ENCODE measurements at regions not wholly inside any gene's neighbourhood (a gene's known extent, or its start where the extent isn't known, plus 50 kb on each side); places are given as distances from the start of the nearest gene placed in this dataset.
A peak's percentile ranks its signal among the peaks of the same experiment; 100 is the strongest.

DNA sequence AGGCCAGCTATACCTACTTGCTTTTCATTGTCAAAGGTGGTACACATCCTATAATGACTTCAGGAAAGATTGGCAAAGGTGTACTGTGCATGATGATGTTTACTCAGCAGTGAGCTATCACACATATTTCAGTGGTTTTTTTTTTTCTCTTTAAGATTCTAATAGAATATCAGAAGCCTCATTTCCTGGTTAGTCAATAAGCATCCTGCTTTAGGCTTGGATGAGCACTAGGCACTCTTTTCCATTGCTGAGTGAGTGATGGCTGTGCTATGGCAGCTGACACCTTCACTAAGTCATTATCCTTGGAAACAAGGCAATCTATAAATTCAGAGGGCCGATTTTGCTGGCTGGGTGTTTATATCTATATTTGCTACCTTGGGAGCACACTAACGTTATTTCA is 161.1 kb upstream of the RASSF8 start:
- Histone ChIP-seq H3K4me3 (replicated peaks in 1 of 4; ENCODE audit: control extremely low read depth in 1 of 4, insufficient read depth in 1 of 4, low read depth in 3 of 4, low read length in 4 of 4) (no peak overlapping the region), H3K4me2 (ENCODE audit: extremely low read depth, insufficient read depth, low read length) (no peak overlapping the region), H3K9ac (ENCODE audit: insufficient read depth, low read length) (no peak overlapping the region), H3K27ac (ENCODE audit: insufficient read depth, low read length) (no peak overlapping the region), H3K4me1 (ENCODE audit: control insufficient read depth, extremely low read depth, insufficient read depth, low read length) (no peaks in the 10 kb centered on the region), H4K20me1 (ENCODE audit: control insufficient read depth, extremely low read depth, insufficient read depth, low read length) (no peaks in the 10 kb centered on the region), H3K36me3 (ENCODE audit: control insufficient read depth, insufficient read depth, low read length) (no peaks in the 10 kb centered on the region), H2AFZ (ENCODE audit: low read length) (no peak overlapping the region), H3K9me3 (ENCODE audit: control insufficient read depth, insufficient read depth, low read depth, low read length) (no peaks in the 10 kb centered on the region), H3K27me3 (ENCODE audit: control insufficient read depth, insufficient read depth, low read length) (no peaks in the 10 kb centered on the region), H3K79me2 (ENCODE audit: control insufficient read depth, insufficient read depth, low read length) (no peaks in the 10 kb centered on the region)
- DNase-seq (ENCODE audit: low read depth in 2 of 2), result no peak
- TF ChIP-seq, protein P1, sequence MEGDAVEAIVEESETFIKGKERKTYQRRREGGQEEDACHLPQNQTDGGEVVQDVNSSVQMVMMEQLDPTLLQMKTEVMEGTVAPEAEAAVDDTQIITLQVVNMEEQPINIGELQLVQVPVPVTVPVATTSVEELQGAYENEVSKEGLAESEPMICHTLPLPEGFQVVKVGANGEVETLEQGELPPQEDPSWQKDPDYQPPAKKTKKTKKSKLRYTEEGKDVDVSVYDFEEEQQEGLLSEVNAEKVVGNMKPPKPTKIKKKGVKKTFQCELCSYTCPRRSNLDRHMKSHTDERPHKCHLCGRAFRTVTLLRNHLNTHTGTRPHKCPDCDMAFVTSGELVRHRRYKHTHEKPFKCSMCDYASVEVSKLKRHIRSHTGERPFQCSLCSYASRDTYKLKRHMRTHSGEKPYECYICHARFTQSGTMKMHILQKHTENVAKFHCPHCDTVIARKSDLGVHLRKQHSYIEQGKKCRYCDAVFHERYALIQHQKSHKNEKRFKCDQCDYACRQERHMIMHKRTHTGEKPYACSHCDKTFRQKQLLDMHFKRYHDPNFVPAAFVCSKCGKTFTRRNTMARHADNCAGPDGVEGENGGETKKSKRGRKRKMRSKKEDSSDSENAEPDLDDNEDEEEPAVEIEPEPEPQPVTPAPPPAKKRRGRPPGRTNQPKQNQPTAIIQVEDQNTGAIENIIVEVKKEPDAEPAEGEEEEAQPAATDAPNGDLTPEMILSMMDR (conservative IDR thresholded peaks at IDR 0.05 in 1 of 2, IDR thresholded peaks at IDR 0.05 in 1 of 2; ENCODE audit: low read depth in 1 of 2, low read length in 2 of 2), result no peak
- TF ChIP-seq EZH2 (IDR thresholded peaks at IDR 0.05; ENCODE audit: low read length, missing control alignments), result no peak

DNA sequence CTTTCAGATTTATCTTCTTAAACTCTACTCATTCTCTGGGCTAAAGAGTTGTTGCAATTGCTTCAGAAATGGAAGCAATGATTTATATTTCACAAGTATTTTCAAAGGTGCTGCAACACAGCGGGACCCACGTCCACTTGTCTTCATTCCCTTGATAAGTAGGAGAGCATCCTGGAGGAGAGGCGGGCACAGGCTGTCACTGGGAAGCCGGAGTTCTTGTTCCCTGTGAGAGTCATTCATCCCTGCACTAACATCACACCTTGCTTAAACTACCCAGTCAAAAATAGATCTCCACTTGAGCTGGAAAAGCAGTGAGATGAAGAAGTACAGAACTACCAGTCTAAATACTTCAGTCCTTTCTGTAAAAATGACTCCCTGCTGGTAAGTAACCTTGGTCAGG is 160.5 kb upstream of the RASSF8 start:
- Histone ChIP-seq H3K9me3 (ENCODE audit: control insufficient read depth, insufficient read depth, low read depth, low read length) (no peaks in the 10 kb centered on the region), H3K27ac (ENCODE audit: insufficient read depth, low read length) (no peak overlapping the region), H4K20me1 (ENCODE audit: control insufficient read depth, extremely low read depth, insufficient read depth, low read length) (no peaks in the 10 kb centered on the region), H3K79me2 (ENCODE audit: control insufficient read depth, insufficient read depth, low read length) (no peaks in the 10 kb centered on the region), H3K4me2 (ENCODE audit: extremely low read depth, insufficient read depth, low read length) (no peak overlapping the region), H3K4me1 (ENCODE audit: control insufficient read depth, extremely low read depth, insufficient read depth, low read length) (no peaks in the 10 kb centered on the region), H3K27me3 (ENCODE audit: control insufficient read depth, insufficient read depth, low read length) (no peaks in the 10 kb centered on the region), H2AFZ (ENCODE audit: low read length) (no peak overlapping the region), H3K36me3 (ENCODE audit: control insufficient read depth, insufficient read depth, low read length) (no peaks in the 10 kb centered on the region), H3K4me3 (replicated peaks in 1 of 4; ENCODE audit: control extremely low read depth in 1 of 4, insufficient read depth in 1 of 4, low read depth in 3 of 4, low read length in 4 of 4) (no peak overlapping the region), H3K9ac (ENCODE audit: insufficient read depth, low read length) (no peak overlapping the region)
- no peak for DNase-seq (ENCODE audit: low read depth in 2 of 2)
- TF ChIP-seq, protein P1 (conservative IDR thresholded peaks at IDR 0.05 in 1 of 2, IDR thresholded peaks at IDR 0.05 in 1 of 2; ENCODE audit: low read depth in 1 of 2, low read length in 2 of 2), result no peak
- no peak for TF ChIP-seq EZH2 (IDR thresholded peaks at IDR 0.05; ENCODE audit: low read length, missing control alignments)

DNA sequence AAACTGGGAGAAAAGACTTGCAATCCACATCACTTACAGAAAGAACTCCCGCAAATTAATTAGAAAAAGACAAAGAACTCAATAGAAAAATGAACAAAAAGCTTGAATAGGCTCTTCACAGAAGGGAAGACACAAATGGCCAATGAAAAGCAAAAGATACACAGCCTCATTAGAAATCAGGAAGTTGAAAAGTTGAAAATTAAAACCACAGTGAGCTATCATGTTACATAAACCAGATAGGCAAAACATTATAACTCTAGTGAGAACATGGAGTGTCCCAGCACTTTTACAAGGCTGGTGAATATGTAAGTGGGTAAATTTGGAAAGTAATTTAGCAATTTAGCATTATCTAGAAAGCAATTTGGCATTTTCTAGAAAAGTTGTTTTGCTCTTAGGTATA is 158.4 kb upstream of the RASSF8 start:
- no peaks in the 10 kb centered on the region for H3K9me3 ChIP-seq (ENCODE audit: control insufficient read depth, insufficient read depth, low read depth, low read length)
- no peak overlapping the region for H3K4me3 ChIP-seq (replicated peaks in 1 of 4; ENCODE audit: control extremely low read depth in 1 of 4, insufficient read depth in 1 of 4, low read depth in 3 of 4, low read length in 4 of 4)
- no peak overlapping the region for H3K27ac ChIP-seq (ENCODE audit: insufficient read depth, low read length)
- H2AFZ ChIP-seq (ENCODE audit: low read length), result no peak overlapping the region
- H3K4me2 ChIP-seq (ENCODE audit: extremely low read depth, insufficient read depth, low read length), result no peak overlapping the region
- TF ChIP-seq EZH2 (IDR thresholded peaks at IDR 0.05; ENCODE audit: low read length, missing control alignments), result no peak
- TF ChIP-seq, protein P1 (conservative IDR thresholded peaks at IDR 0.05 in 1 of 2, IDR thresholded peaks at IDR 0.05 in 1 of 2; ENCODE audit: low read depth in 1 of 2, low read length in 2 of 2), result no peak
- H4K20me1 ChIP-seq (ENCODE audit: control insufficient read depth, extremely low read depth, insufficient read depth, low read length), result no peaks in the 10 kb centered on the region
- H3K36me3 ChIP-seq (ENCODE audit: control insufficient read depth, insufficient read depth, low read length), result no peaks in the 10 kb centered on the region
- H3K79me2 ChIP-seq (ENCODE audit: control insufficient read depth, insufficient read depth, low read length), result no peaks in the 10 kb centered on the region
- H3K4me1 ChIP-seq (ENCODE audit: control insufficient read depth, extremely low read depth, insufficient read depth, low read length), result no peaks in the 10 kb centered on the region
- no peaks in the 10 kb centered on the region for H3K27me3 ChIP-seq (ENCODE audit: control insufficient read depth, insufficient read depth, low read length)
- H3K9ac ChIP-seq (ENCODE audit: insufficient read depth, low read length), result no peak overlapping the region
- DNase-seq (ENCODE audit: low read depth in 2 of 2), result peak; percentile 32 to 37

Data from fibroblast of lung (primary cell).